ENCODE measurements at regions not wholly inside any gene's neighbourhood (a gene's known extent, or its start where the extent isn't known, plus 50 kb on each side); places are given as distances from the start of the nearest gene placed in this dataset.
"Not testable (repeated sequence)": the region's sequence is repeated elsewhere in the genome, so short reads cannot be mapped to it uniquely, and the experiment has no call there.

DNA sequence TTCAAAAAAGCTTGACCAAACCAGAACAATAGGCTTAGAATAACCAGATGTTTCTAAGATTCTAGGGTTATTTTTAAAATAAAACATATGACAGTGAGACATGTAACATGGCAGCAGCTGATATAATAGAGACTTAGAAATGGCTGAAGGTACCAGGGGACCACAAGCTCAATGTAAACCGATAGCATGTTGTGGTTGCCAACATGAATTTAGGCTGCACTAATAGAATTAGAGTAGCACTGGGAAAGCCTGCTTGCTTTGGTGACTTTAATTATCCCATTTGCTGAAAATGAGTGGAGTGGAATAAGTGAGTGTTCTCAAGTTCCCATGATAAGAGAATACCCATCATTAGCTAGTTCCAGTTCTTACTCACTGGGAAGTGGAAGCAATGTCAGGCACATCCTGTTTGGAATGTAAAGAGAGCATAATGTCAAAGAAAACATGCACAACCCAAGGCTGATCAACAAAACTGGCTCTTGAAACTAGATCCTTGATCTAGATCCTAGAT is 621.2 kb upstream of the CDH5 start:
- no peak for DNase-seq

DNA sequence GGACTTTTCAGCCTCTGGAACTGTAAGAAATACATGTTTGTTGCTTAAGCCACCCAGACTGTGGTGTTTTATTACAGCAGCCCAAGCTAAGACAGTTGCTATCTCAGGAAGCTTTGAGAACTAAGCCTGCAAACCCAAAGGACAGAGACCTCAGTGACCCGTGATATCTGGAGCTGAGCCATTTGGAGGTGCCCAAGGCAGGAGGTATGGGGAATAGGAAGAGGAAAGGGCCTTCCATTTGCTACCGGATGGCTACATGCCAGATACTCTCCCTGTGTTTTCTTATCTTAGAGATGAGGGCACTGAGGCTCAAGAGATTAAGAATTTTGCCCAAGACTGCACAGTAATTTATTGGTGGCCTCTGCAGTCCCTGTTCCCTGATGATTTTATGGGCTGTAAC is 622.1 kb upstream of the CDH5 start:
- no peak for DNase-seq

DNA sequence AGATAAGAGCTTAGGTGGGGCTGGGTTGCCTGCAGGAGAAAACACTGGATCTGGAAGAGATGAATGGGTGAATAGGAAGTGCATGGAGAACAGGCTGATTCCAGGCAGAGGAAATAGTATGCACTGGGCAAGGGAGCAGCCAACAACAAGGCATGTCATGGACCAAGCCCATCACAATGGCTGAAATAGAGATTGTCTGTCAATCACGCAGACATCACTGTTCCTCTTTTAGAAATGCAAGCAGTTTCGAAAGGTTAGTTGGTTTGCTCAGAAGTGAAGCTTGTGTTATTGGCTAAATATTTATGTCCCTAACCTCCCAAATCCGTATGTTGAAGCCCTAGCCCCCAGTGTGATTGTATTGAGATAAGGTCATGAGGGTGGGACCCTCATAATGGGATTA is 621.7 kb upstream of the CDH11 start:
- no peak for DNase-seq

DNA sequence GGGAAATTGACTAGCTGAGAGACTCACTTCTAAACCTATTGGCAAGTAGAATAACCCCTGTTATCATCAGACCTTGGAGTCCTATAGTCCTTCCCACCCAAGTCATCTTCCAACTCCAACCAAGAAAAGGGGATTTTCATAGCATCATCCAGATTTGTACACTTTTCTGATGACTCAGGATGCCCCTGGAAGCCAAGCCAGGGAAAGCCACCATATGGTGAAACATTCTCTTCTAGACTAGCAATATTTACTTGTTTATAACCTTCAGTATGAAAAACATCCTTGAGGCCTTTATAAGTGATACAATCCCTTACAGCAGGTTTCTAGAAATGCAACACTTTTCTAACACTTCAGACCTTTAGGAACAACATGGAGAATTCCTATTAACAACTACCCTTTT is 618.8 kb upstream of the CDH11 start:
- no peak for DNase-seq

DNA sequence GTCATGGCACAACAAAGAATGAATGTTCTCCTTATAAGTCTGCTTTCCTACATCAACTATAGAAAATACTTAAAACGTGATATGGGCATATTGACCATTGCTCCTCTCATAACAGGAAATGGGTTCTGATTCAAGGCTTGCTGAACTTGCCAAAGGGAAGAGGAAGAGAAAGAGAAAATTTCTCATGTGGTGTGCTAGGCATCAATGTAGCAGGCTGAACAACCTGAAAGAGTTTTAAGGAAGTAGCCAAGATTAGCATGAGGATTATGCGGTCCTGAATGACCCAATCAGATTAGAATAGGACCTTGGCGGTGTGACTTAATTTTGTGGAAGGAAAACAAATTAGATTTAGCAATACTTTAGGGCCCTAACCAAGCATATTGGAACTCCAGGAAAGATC is 617.7 kb upstream of the CDH11 start:
- DNase-seq, result no peak

DNA sequence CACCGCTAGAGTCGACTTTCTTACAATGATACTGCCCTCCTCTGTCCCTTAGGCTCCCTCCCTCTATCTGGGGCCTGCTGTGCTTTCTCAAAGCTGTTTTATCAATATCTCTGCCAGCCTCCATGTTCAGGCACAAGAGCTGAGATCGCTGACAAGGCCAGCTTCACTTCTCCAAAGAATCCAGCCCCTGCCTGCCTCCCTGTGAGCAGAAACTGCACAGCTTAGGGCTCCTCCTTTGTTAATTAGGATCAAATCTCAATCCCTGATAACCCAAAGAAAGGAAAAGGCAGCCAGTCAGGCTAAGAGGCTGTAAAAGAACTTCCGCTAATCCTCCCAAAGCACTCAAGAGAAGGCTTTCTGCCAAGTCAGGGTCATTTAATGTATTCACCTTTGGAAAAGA is 616.0 kb upstream of the CDH11 start:
- no peak for DNase-seq

DNA sequence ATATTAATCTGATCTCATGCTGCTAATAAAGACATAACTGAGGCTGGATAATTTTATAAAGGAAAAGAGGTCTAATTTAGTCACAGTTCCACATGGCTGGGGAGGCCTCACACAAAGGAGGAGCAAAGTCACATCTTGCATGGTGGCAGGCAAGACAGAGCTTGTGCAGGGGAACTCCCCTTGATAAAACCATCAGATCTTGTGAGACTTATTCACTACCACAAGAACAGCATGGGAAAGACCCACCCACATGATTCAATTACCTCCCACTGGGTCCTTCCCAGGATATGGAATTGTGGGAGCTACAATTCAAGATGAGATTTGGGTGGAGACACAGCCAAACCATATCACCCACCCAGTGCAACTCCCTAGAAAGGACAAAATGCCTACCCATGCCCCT is 613.8 kb upstream of the CDH11 start:
- not testable (repeated sequence) for DNase-seq

DNA sequence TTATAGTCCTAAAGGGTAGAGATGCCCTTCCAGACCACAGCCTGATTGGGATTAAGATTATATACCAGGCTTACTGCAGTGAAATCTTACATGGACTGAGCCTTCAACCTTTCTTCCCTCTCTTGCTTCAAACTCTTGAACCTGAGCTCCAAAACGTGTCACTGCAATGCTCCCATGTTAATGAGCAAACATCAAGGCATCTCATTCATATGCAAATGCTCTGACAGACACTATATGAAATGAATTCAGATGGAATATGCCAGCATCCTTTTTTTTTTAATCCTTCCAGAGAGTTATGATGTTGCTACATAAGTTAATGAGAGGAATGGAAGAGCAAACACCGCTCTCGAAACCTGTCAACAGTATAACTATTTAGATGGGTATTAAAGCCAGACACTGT is 611.9 kb upstream of the CDH11 start:
- DNase-seq, result no peak

DNA sequence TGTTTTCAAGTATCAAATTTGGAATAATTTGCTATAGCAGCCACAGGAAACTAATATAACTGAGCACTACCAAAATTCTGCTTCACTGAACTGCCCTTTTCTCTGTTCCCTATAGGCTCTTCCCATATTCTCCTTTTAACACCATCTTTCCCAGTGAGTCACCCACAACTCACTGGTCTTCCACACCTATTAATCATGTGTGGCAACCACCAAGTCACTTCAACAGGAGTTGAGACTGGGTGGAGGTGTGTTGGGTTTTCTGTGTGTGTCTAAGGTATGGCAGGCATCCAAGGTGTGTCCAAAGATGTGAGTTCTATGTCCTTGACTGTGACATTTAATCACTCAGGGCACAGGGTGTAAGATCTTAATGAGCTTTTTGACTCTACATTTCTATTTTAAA is 610.0 kb upstream of the CDH11 start:
- no peak for DNase-seq

DNA sequence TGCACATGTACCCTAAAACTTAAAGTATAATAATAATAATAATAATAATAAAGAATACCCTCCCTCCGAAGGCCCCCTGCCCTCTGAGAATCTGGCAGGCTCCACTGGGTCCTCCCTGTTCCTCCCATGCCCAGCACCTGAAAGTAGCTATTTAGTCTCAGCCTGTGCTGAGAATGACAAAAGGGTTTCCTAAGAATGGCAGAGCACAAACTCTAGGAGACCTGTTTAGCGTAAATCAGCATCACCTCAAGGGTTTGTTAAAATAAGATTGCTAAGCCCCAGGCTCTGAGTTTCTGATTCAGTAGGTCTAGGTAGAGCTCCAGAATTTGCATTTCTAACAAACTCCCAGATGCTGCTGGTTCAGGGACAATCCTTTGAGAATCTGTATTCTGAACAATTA is 606.8 kb upstream of the CDH11 start:
- DNase-seq, result no peak

DNA sequence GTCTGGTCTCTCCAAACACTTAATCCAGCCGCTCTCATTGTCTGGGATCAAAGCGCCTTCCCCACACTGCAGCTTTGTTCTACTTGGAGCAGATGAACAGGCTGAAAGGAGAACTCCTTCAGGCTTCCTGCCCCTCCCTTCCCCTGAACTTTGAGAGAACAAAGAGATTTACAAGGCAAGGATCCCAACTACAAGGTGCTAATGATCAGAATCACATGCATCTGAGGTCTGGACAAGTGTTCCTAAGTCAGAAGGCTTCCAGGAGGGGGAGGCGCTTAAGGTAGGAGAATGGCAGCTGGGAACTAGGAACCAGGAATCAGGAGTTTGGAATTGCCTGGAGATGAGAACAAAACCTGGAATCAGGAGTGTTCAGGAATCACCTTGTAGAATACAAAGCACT is 606.3 kb upstream of the CDH11 start:
- no peak for DNase-seq

DNA sequence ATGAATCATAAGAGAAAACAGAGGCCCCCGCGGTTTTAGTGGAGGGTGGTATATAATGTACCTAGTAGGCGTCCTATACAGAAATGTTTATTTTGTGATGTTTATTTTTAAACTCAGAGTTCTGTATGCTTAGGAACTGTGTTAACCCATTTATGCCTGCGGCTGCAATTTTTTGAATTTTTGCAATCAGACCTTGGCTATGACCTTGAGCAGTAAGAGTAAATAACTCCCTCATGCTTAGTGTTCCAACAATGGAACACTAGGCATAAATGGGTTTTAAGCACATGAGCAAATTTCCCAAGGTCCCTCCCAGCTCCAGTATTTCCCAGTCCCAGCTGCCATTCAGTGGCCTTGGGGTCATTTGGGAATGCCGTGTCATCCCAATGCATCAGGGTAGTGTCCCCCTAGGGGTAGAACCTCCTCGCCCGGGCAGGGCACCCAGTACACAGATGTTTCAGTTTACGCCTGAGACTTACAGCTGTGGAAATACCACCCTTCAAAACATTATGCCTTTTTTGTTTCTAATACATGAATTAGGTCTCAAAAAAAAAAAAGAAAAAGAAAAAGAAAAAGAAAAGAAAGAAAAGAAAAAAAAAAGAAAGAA is 605.8 kb upstream of the CDH11 start:
- no peak for DNase-seq

DNA sequence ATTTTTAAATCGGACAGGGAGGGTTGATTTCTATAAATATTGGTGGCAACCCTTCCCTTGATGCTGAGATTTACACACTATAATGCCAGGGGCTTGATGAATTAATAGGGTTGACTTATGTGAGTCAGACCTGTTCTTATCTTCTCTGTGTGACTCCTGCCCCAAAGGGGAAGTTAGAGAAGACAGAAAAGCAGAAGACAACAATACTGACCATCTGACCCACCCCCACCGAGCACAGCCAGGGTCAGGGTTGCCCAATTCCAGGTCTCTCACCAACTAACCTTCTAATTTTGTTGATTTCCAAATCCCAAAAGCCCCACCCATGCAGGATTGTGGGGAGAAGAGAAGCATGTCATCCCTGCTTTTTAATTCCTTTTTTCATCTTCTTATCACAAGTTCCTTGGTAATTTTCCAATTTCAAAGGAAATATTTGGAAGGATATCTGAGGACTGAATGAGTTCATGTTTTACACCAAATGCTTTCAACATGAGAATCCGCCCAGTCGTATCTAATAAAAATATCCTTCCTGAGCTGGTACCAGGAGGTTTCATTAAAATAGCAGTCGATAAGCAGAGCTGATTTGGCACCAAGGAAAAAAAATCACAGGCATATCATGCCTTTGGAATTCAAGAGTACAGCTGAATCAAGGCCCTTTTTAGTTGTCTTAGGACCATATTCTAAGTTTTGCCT is 603.4 kb upstream of the CDH11 start:
- DNase-seq, result no peak

DNA sequence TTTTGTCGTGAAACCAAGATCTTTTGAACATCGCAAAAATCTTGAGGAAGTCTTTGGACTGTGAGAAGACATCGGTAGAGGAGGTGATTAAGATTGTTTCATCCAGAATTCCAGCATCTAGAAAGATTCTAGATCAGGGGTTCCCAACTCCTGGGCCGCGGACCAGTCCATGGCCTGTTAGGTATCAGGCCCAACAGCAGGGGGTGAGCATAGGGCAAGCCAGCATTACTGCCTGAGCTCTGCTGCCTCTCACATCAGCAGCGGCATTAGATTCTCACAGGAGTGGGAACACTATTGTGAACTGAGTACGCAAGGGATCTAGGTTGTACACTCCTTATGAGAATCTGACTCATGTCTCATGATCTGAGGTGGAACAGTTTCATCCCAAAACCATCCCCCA is 600.6 kb upstream of the CDH11 start:
- no peak for DNase-seq

DNA sequence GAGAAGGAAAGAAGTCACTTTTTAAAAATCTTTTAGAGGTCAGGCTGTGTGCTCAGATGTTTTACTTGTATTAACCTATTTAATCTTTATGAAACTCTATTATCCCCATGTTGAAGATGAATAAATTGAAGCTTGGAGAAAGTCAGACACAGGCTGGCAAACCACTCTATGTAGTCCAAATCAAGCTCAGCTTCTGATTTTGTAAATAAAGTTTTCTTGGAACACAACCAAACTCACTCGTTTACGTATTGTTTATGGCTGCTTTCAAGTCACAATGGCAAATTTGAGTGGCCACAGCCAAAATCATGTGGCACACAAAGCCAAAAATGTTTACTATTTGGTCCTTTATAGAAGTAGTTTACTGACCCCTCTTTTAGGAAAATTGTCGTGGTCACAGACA is 596.0 kb upstream of the CDH11 start:
- DNase-seq, result no peak

DNA sequence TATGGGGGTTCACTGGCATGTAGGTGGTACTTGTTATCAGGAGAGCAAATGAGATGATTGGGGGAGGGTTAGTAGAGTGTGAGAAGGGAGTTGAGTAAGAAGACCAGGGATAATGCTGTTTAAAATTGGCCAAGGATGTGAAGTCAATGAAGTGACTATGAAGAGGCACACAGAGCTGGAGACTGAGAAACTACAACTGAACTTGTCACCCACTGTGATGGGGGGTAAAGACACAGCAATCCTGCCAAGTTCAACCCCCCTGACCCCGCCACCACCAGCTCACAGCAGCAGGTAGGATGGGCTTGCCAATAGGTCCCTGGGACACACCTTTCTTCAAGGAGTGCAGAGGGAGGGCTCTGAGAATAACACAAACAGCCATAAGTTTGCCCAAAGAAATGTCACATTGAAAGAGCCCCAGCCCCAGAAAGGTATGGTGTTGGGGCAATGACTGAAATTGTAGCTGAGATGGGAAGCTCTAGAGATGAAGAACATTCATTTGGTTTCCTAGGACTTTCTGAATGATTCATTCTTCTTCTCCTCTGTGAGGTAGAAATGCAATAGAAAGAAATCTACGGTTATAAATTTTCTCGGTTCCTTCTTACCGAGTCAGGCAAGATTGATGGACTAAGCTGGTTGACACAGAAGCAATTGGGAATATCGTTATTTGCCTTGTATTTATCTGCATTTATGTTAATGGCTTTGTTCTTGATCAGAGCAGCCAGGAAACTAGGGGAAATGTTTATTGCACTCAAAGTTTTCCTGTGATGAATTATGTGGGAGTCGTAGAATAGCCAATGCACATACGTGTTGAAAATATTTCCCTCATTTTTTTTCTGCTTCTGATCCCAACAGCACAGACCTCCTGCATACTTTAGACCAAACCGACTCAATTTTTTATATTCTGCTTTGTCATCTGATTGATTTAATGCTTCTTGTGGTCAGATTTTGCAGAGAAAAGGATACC is 595.2 kb upstream of the CDH11 start:
- no peak for DNase-seq

DNA sequence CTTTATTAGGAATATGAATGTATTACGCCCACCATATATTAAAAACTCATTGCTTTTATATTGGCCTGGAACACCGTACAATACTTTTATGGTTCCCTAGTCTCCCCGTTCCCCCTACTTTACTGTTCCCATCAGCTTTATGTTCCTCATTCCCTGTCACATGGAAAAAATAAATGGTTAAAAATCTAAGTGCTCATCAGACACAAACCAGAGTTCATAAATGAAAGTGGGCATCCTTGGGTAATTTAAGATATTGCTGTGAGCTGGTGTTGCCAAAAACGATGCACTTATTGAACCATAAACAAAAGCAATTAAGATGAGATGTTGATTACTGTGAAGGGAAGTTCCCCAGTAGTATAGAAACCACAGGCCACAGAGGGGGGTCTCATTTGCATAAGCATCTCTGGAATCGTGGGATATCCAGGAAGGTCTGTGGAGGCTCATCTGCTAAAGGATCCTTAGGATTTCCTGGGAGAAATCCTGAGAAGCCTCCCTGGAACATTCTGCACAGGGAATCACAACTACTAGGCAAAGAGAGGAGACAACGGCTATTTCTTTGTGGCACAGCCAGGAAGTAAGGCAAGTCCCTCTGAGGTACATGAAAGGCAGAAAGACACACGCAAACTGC is 591.4 kb upstream of the CDH11 start:
- DNase-seq, result no peak

DNA sequence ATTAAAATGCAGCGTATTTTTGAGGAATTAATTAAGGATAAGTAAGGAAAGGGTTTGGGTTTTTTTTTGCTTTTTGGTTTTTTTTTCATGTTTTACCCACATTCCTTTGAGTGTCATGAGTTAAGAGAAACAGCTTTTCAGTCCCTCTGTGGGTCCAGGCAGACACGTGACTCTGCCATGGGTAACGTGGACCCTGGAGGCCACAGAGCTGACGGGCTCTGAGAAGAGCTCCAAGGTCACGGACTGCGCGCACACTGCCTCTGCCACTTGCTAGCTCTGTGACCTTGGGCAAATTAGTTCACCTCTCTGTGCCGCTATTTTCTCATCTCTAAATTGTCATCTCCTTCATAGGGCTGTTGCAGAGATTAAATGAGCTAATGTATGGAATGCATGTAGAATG is 588.2 kb upstream of the CDH11 start:
- no peak for DNase-seq

DNA sequence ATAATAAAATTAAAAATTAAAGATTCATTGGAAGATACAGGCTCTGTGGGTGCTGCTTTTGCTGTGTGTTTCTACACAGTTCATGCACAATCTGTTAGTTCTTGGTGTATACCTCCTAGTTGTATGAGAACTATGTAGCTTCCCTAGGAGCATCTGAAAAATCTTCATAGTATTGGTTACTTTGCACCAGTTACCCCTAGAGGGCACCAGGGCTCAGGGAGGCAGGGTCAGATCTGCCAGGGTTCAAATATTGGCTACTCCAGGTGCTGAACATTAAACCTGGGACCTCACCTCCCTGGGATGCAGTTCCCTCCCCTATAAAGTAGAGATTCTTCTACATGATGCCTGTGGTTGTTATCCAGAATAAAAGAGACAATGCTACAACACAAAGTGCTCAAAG is 583.0 kb upstream of the CDH11 start:
- DNase-seq, result no peak

DNA sequence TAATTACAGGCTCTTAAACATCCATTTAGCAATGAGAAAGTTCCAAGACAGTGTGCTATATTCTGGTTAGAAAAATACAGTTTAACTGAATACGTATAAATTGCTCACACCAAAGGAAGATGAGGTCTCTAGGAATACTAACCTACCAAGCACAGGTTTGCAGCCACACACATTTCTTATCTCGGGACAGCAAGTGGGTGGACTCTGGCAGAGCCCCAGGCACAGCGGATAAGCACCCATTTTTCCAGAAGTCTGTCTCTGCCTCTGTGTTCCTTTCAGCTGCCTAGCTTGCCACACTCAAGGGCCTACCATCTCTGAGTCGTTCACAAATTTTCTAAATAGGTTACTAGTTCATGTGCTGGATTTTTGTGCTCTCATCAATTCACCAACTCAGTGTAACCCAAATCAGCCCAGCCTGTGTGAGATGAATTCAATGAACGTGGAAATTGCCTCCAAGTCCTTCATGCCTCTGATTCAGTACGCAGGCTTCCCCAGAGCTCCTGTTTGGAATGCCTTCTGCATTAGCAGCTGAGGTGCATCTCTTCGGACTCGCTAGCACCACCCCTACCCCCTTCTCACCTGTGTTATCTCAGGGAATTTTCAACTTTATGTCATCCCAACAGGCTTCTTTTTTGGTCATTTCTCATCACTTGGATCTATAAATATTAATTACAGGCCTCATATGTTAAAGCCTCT is 581.0 kb upstream of the CDH11 start:
- no peak for DNase-seq

DNA sequence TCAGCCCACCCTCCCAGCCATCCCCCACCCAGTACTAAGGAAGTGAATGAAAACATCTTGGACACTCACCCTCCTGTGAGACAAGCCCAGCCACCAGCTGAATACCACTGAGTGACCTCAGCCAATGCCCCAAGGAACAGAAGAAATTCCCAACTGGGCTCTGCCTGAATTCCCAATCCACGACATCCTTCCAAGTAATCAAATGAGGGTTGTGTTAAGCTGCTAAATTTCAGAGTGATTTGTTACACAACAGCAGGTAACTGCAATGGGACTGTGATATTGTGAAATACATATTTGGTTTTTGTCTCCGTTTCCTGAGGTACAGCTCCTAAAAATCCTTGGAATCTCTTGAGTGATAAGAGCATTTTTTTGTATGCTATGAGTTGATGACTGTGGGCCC is 578.7 kb upstream of the CDH11 start:
- no peak for DNase-seq

DNA sequence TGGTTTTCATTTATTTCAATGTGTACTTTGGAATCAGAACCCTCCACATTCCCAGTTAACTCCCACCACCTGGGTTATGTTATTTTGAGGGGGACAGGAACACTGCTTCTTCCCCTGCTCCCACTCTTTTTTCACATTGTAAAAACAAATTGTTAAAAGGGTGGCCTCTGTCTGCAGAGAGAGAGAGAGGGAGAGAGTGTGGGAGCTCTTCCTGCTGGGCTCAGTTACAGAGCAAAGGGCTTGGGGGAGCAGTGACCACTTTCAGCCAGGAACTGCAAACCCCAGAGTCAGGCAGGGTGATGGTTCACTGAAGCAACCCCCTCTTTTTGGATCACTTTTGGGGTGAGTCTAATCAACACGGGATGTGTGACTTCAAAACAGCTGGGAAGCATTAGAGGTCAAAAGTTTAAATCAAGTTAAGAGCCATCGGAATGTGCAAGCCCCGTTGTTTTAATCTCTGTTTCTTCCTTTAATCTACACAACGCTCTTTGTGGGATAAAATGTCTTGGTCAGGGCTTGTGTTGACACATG is 577.0 kb upstream of the CDH11 start:
- no peak for DNase-seq

DNA sequence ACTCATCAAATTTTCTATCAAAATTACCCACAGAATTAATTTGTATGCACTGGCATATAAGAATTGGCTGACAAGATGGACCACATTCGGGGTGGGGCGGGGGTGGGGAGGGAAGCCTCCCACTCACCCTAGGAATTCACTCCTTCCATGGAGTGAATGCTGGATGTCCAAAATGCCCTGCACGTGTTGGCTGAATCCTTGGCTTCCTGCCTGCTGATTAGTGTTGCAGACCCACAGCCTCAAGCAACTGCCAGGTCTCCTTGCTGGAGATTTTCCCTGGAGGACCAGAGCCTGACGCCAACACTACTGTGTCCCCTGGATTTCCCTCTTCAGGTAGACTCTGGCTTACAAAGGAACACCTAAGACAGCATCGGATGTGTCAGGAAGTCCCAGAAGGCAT is 575.7 kb upstream of the CDH11 start:
- no peak for DNase-seq

All from GF-D8 (cell line).